ENCODE measurements at regions not wholly inside any gene's neighbourhood (a gene's known extent, or its start where the extent isn't known, plus 50 kb on each side); places are given as distances from the start of the nearest gene placed in this dataset.

- TF ChIP-seq CTCF (conservative IDR thresholded peaks at IDR 0.05; ENCODE audit: low read depth in 2 of 2), result no peak
- no peak for TF ChIP-seq REST (IDR thresholded peaks at IDR 0.05; ENCODE audit: unreplicated experiment)
- no peak for TF ChIP-seq POLR2AphosphoS5 (IDR thresholded peaks at IDR 0.05; ENCODE audit: low read depth)
- no peak for TF ChIP-seq EZH2 (IDR thresholded peaks at IDR 0.05; ENCODE audit: low read depth, unreplicated experiment)
- TF ChIP-seq EZH2phosphoT487 (IDR thresholded peaks at IDR 0.05; ENCODE audit: unreplicated experiment), result no peak
Observed at GRCh38 chr3:61416618-61417017, 144.8 kb upstream of the PTPRG start.
